Heart right ventricle (tissue), 16 donors: ENCODE measurements at regions not wholly inside any gene's neighbourhood (a gene's known extent, or its start where the extent isn't known, plus 50 kb on each side); places are given as distances from the start of the nearest gene placed in this dataset.

ENCODE experiments used
- ATAC-seq, 8 donors: fragments of 200-7000 bp; cut with Tn5 transposase; one replicate each; pipeline ENCODE4 v1.9.1; 2020; ENCODE audit warnings: mild to moderate bottlenecking in 8 of 8, moderate library complexity in 8 of 8, moderate number of reproducible peaks in 1 of 8
- DNase-seq, 2 donors: peaks; one replicate each; pipeline ENCODE4 v3.0.0-alpha.2; 2020
- H3K27ac ChIP-seq, 10 donors: fragments of 200-600 bp; sonication (generic) in 2 of 10; one replicate each; pipeline versions ENCODE4 v1.5.0 to v1.8.0; 2020 to 2022; ENCODE audit warnings: mild to moderate bottlenecking in 3 of 10
- H3K27me3 ChIP-seq, 7 donors: fragments of 200-600 bp; one replicate each; pipeline ENCODE4 v1.8.0; 2021 to 2022; ENCODE audit warnings: mild to moderate bottlenecking in 2 of 7
- H3K36me3 ChIP-seq, 9 donors: fragments of 200-600 bp; sonication (generic) in 1 of 9; one replicate each; pipeline versions ENCODE4 v1.5.0 to v1.8.0; 2020 to 2022; ENCODE audit warnings: mild to moderate bottlenecking in 2 of 9
- H3K4me1 ChIP-seq, 9 donors: fragments of 200-600 bp; sonication (generic) in 1 of 9; one replicate each; pipeline versions ENCODE4 v1.5.0 to v1.8.0; 2020 to 2022; ENCODE audit warnings: mild to moderate bottlenecking in 4 of 9
- H3K4me3 ChIP-seq, 10 donors: fragments of 200-600 bp; sonication (generic) in 2 of 10; one replicate each; pipeline versions ENCODE4 v1.5.0 to v1.8.0; 2020 to 2022; ENCODE audit warnings: mild to moderate bottlenecking in 7 of 10, moderate library complexity in 2 of 10
- H3K9me3 ChIP-seq, 11 donors: fragments of 200-600 bp in 10 of 11; sonication (generic) in 2 of 11; one replicate each; pipeline versions ENCODE4 v1.5.0 to v1.8.0; 2013 to 2022; ENCODE audit warnings: mild to moderate bottlenecking in 2 of 11, control low read depth in 1 of 11, moderate library complexity in 1 of 11
- WGBS, 2 donors: extraction: QIAGEN DNeasy Blood & Tissue Kit; methylation state at CpG; one replicate each; pipeline ENCODE4 v1.1.7; 2013; ENCODE audit warnings: inconsistent platforms in 1 of 2; 5-methylcytosine and 5-hydroxymethylcytosine counted together
- intact Hi-C, 10 donors: fragments of 100-400 bp; cut with DNase I; formaldehyde crosslinking; loops; one replicate each; pipeline versions ENCODE4 v1.11.1 to v1.14.2; 2022
- TF ChIP-seq, protein P1 (sequence below), 9 donors: fragments of 200-600 bp; sonication (generic) in 2 of 9; IDR thresholded peaks; one replicate each; pipeline versions ENCODE4 v1.5.0 to v1.8.0; 2021 to 2022; ENCODE audit warnings: antibody characterized with exemption in 9 of 9, mild to moderate bottlenecking in 5 of 9, moderate library complexity in 1 of 9
- donor health status: Arrhythmogenic right ventricular cardiomyopathy.
- donor health status: ischemic (EF 13 %, LVEDD 7.1; RV severe dilation, severe dysfunction).
- donor health status: healthy with polysubstance abuse.
- donor health status: DM: no; HTN: yes; CAD: no.
- donor health status: DM: no; HTN: no; CAD: no.
- donor health status: ischemic (EF 25% LVEDD 6.9; RV normal size, moderate dysfunction).
- donor health status: ischemic (EF 25% LVEDD 5.7; RV mildly dilated, moderate dysfunction).
- donor health status: healthy.
- donor health status: DM: yes; HTN: yes; CAD: no.
- donor health status: Ischemic cardiomyopathy.
- donor health status: ischemic (EF 35%, LVEDD 5.7; RV mildly dilated, moderate dysfunction).
- donor health status: nonischemic (EF 11% LVEDD 7.7; RV severe dilation, severe dysfunction).
- donor health status: DM: yes; HTN: yes; CAD: no.
- donor health status: PGD.
- donor health status: ischemic (EF 29% LVEDD 5.4; RV normal size, mild dysfunction).
- donor health status: nonischemic (EF 23%, LVEDD 6.1; RV moderate dilation, normal function).

DNA sequence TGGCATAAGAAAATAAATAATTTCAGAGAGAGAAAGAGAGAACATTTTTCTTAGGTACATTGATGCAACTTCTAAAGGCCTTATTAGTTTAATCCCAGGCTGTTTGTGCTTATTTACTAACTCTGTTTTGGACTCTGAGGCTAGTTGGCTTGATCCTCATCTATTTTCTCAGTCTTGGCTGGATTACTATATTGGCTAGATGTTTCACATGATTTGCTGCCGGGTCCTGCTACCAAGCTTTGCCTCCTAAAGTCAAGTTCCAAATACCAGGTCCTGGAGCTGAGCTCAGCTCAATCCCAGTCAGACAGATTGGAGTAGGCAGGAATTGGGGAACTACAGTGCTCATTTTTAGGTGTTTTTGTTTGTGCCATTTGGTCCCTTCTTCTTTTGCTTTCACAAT is 340.8 kb downstream of the BCAT1 start:
- H3K4me1 ChIP-seq = no peaks in the 10 kb centered on the region
- 71 to 81% methylated on average over 1 of the region's 1 CpG for WGBS, 2 donors
- TF ChIP-seq, protein P1, sequence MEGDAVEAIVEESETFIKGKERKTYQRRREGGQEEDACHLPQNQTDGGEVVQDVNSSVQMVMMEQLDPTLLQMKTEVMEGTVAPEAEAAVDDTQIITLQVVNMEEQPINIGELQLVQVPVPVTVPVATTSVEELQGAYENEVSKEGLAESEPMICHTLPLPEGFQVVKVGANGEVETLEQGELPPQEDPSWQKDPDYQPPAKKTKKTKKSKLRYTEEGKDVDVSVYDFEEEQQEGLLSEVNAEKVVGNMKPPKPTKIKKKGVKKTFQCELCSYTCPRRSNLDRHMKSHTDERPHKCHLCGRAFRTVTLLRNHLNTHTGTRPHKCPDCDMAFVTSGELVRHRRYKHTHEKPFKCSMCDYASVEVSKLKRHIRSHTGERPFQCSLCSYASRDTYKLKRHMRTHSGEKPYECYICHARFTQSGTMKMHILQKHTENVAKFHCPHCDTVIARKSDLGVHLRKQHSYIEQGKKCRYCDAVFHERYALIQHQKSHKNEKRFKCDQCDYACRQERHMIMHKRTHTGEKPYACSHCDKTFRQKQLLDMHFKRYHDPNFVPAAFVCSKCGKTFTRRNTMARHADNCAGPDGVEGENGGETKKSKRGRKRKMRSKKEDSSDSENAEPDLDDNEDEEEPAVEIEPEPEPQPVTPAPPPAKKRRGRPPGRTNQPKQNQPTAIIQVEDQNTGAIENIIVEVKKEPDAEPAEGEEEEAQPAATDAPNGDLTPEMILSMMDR (IDR thresholded peaks at IDR 0.05) = no peak
- peaks cover 0 to 15% (median 0%) of the 10 kb centered on the region in 11 donors for H3K9me3 ChIP-seq
- DNase-seq (no peak), ATAC-seq (no peak)
- no peak overlapping the region for H3K4me3 ChIP-seq
- no peaks in the 10 kb centered on the region for H3K36me3 ChIP-seq
- intact Hi-C loops = no loop called here
- no peaks in the 10 kb centered on the region for H3K27me3 ChIP-seq
- no peak overlapping the region for H3K27ac ChIP-seq

DNA sequence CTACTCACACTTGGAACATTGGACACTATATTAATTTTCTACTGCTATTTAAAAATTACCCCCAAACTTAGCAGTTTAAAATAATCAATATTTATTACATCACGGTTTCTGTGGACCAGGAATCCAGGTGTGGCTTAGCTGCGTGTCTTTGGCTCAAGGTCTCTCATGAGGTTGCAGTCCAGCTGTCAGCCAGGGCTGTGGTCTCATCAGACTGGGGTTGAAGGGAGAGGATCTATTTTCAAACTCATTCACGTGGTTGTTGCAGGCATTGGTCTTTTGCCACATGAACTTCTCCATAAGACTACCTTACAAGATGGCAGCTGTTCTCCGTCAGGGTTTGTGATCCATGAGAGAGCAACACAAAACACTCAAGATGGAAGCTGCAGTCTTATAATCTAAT is 343.0 kb downstream of the BCAT1 start:
- intact Hi-C loops = no loop called here
- H3K27ac ChIP-seq = no peak overlapping the region
- no peak for DNase-seq
- H3K4me1 ChIP-seq = peaks cover 0 to 5% (median 0%) of the 10 kb centered on the region in 9 donors
- TF ChIP-seq, protein P1 (IDR thresholded peaks at IDR 0.05) = no peak
- H3K4me3 ChIP-seq = no peak overlapping the region
- H3K9me3 ChIP-seq = peaks cover 0 to 9% (median 0%) of the 10 kb centered on the region in 11 donors
- ATAC-seq = no peak
- no peaks in the 10 kb centered on the region for H3K36me3 ChIP-seq
- 81 to 92% methylated on average over 4 of the region's 4 CpGs for WGBS, 2 donors
- H3K27me3 ChIP-seq = no peaks in the 10 kb centered on the region

DNA sequence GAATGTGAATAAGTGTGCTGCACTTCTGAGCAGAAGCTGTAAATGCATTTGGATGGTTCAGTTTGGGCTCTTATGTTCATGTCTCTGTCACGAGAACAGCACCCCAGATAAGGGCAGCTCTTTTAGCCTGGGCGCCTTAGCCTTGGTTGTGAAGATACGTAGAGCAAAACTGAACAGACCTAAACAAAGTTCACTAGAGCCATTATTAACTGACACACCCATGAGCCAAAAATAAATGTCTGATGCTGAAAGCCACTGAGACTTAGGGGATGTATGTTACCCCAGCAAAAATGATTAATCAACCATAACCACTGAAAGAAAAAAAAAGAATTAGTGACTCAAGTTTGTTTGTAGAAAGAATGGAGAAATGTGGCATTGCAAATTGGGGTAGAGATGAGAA is 343.4 kb downstream of the BCAT1 start:
- peaks cover 0 to 8% (median 0%) of the 10 kb centered on the region in 9 donors for H3K4me1 ChIP-seq
- peaks cover 0 to 9% (median 0%) of the 10 kb centered on the region in 11 donors for H3K9me3 ChIP-seq
- no peak overlapping the region for H3K4me3 ChIP-seq
- H3K27ac ChIP-seq = no peak overlapping the region
- no peaks in the 10 kb centered on the region for H3K27me3 ChIP-seq
- no peak for DNase-seq
- H3K36me3 ChIP-seq = no peaks in the 10 kb centered on the region
- intact Hi-C loops = no loop called here
- 34 to 49% methylated on average over 3 of the region's 3 CpGs for WGBS, 2 donors
- ATAC-seq = no peak
- TF ChIP-seq, protein P1 (IDR thresholded peaks at IDR 0.05) = no peak

DNA sequence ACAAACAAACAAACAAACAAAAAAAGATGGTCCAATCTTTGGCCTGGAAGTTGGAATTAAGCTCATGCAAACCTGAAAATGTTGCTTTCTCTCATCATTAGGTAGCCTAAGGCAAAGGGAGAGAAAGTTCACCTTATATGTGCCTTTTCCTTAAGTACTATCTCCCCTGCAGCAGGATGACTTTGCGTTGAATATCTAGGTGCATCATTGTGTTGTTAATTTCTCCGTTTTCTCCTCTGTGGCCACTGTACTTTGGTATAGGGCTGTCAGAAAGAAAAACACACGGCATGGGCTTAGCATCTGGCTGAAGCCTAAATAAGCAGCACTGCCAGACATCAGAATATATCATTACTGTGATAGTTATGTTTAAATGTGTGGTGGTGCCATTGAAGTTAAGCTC is 345.5 kb downstream of the BCAT1 start:
- 52 to 63% methylated on average over 3 of the region's 3 CpGs for WGBS, 2 donors

More for the DNA sequence above, 345.5 kb downstream of the BCAT1 start:
- Histone ChIP-seq H3K9me3 (peaks cover 0 to 9% (median 0%) of the 10 kb centered on the region in 11 donors), H3K36me3 (no peaks in the 10 kb centered on the region), H3K27ac (no peak overlapping the region), H3K4me3 (no peak overlapping the region), H3K27me3 (no peaks in the 10 kb centered on the region), H3K4me1 (peaks cover 0 to 8% (median 0%) of the 10 kb centered on the region in 9 donors)
- ATAC-seq (no peak), DNase-seq (no peak)
- TF ChIP-seq, protein P1 (IDR thresholded peaks at IDR 0.05) = no peak
- intact Hi-C loops = no loop called here
